HL-60/S4 (cell line): ENCODE measurements at regions not wholly inside any gene's neighbourhood (a gene's known extent, or its start where the extent isn't known, plus 50 kb on each side); places are given as distances from the start of the nearest gene placed in this dataset.

Experiments
- in situ Hi-C: fragments of 300-500 bp; cut with MboI; formaldehyde crosslinking; loops from 2 replicates; pipeline ENCODE4 v1.14.3; 2022; ENCODE audit warnings: low sequenced_read_pairs

DNA sequence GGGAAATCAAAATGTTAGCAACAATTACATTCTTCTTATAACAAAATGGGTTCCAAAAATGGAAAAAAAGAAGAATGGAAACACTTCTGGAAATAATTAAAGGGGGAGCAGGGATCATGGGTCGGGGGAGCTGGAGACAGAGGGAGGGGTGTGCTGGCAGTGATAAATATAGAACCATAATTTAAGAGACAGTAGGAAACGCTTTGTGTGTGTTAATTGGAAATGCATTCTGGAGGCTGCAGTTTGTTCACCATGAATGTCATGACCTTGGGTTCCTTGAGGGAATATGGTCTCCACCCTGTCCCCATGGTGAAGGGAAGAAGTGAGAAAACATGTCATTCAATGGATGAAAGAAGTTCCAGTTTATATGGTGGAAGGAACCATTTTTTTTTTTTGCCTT is 540.7 kb downstream of the TNS1 start:
- in situ Hi-C loops, result no loop called here

DNA sequence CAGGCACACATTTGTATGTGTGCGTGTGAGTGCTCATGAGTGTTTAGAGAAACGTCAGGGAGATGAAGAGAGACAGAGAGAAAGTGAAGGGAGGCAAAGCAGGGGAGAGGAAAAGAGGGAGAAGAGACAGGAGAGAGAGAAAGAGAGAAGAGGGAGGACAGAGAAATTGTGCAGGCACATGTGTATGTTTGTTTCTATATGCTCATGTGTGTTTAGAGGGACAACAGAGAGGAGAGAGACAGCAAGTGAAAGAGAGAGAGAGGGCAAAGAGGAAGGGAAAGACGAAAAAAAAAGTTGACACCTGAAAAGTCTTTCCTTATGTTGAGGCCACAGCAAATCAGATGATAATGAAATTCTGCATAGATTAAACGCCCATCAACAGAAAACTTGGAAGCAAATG is 541.1 kb downstream of the TNS1 start:
- in situ Hi-C loops, result no loop called here

DNA sequence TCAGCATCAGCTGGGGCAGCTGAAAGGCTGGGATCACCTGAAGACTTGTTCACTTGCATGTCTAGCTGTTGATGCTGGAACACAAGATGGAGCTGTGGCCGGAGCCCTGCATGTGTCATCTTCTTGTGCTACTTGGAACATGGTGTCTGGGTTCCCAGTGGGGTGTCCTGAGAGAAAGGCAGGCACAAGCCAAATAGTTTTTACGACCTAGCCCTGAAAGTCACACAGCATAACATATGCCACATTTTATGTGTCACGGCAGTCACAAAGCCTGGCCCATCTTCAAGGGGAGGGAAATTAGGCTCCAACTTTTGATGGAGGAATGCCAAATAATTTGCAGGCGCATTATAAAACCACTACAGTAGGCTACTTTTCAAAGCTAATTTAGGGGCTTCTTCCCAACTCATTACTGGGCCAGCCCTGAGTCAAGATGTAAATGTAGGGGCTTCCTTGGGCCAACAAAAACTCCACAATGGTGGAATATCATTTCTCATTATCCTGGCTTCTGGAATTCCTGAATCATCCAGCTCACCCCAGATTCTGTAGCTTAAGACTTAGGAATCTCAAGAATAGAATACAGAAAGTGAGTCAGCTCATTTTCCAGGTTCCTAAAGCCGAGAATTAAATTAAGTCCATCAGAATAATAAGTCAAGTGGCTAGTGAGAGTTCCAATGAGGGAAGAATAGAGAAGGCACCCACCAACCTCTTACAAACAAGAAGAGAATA is 543.0 kb downstream of the TNS1 start:
- in situ Hi-C loops, result no loop called here

DNA sequence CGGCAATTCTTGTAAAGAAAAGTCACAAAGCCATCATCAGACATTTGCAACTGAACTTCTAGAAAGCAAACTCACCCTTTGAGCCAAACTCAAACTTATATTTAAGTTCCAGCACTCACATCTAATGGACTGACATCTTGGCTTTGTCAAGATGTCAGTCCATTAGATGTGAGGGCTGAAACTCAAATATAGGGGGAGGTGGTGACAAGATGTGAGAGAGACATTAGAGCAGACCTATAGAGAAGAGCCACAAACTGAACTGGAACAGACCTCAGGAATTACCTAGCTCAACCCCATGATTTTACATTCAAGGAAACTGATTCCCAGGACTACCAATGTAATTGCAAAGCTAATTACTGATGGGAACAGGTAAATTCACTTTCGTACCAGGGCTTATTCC is 543.8 kb downstream of the TNS1 start:
- in situ Hi-C loops, result no loop called here

DNA sequence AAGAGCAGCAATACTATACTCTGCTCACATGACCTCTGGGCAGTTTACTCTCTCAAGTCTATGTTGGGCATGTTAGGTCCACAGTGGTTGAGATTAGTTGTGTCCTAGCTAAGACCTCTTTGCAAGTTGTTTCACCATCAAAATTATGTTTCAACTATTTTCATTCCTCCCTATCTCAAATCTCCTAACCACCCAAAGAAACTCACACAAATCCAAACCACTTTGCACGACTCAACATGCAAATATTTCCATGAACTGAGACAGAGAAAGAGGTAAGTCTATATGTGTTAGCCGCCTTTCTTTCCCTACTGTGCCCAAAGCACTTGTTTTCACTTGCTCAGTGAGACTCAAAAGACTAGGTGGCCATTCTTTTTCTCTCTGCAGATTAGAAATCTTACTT is 546.8 kb downstream of the TNS1 start:
- in situ Hi-C loops, result no loop called here

DNA sequence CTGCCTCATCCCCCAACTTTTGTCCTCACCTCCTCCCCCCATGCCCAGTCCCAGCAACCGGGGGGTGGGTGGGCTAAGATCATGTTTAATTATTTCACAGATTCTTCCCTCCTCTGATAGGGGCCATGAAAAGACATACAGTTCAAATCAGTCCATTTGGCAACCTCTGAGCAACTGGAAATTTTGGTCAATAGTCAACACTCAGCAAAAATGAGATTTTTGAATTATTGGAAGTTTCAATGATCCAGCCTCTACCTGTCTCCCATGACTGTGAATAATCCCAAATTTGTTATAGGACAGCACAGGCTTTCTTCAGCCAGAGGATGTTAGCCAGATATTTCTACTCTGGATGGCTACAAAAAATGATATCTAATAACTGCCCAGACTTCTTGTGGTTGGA is 549.9 kb downstream of the TNS1 start:
- in situ Hi-C loops, result no loop called here

DNA sequence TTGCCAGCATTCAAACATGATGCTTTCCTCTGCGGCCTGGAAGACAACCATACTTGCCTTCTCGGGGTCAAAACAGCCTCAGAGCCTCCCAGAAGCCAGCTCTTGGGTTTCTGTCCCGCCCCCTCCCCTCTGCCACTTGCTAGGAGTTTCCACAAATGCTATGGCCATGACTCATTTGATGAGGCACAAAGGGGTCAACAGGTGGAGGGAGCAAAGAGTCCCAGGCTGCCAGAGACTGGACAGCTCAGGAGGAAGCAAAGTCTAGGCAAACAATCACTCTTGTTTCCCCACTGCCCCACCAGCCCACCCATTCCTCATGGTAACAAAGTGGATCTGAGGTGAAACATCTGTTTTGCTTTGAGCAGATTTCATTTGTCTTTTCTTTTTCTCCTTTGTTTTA is 551.1 kb downstream of the TNS1 start:
- in situ Hi-C loops, result no loop called here

DNA sequence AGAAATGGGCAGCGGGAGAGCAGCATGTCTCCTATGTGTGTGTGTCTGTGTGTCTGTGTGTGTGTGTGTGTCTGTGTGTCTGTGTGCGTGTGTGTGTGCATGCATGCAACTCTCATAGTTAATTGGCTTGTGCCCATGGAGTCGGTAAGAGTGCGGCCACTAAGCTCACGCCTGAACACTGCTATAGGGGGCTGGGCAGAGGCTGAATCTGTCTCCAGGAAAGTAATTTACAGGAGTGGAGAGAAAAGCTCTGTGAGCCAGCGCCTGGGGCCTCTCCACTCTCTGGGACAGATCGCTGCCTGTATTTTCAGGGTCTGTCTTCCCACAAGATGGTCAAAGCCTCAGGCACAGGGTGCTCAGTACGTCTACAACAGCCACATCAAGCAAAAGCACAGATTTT is 553.4 kb downstream of the TNS1 start:
- in situ Hi-C loops, result no loop called here

DNA sequence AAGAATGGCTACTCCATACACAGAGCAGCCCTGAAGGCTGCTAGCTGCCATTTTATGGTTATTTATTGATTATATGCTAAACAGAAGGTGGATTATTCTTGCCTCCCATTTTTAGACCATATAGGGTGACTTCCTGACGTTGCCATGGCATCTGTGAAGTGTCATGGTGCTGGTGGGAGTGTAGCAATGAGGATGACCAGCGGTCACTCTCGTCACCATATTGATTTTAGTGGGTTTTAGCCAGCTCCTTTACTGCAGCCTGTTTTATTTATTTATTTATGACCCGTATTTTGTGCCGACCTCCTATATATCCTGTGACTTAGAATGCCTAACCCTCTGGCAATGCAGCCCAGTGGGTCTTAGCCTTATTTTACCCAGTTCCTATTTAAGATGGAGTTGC is 553.9 kb downstream of the TNS1 start:
- in situ Hi-C loops, result no loop called here

DNA sequence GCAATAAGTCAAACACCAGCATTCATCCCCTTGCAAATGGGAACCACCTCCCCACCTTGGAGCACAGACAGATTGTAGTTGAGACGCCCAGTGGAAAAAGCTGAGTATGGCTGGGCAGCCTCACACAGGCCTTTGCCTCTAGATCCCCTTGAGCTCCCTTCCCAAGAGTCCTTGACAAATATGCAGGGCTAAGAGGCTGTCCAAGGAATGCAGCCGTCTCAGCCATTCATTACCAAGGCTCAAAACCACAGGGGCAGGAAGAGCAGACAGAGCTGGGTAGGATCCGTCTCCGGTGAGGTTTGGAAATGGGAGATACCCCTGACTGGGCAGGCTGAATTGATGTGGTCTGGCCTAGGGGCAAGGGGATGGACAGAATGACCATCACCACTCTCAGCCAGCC is 557.1 kb downstream of the TNS1 start:
- in situ Hi-C loops, result no loop called here

DNA sequence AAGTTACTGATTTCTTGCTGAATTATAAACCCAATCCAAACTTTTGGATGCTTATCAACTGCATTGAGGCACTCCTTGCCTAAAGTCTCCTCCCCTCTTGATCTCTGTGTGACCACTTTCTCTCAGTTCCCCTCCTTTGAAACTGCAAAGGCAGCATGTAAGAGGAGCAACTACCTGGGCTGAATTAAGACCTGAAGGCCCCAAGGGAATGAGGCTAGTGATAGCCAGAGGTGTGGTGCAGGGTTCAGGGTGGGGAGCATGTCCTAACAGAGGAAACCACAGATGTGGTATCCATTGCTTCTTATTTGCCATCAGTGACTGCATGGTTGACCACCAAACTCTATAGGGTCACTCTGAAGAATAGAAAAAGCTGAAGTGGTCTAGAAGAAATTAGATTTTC is 557.9 kb downstream of the TNS1 start:
- in situ Hi-C loops, result no loop called here

DNA sequence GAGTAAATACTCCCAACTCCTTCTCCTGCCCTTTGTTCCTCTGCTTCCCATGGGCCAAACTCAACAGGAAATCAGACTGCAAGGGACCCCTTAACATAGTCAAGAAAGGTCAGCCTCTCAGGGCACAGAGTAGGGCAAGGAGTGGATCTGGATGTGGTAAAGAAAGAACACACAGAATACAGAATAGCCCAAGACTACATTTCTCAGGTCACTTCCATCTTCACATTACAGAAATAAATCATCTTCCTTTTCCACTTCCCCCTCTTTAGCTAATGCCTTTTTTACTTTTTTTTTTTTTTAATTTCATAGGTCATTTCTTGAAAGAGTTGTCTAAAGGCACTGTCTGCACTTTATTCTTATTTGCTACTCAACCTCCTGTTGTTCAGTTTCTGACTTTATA is 558.3 kb downstream of the TNS1 start:
- in situ Hi-C loops, result no loop called here

DNA sequence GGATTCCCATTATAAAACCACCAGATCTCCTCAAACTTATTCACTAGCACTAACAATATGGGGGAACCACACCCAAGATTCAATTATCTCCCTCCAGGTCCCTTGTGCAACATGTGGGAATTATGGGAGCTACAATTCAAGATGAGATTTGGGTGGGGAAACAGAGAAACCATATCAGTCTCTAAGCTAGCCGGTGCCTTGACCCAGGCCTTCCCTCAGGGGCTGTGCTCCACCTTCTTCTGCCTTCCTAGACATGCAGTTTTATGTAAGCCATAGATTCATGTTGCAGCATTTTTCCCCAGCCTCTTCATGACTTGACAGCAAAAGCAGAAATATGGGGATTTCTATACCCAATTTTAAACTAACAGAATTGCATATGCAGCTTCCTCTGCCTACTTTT is 559.2 kb downstream of the TNS1 start:
- in situ Hi-C loops, result no loop called here

DNA sequence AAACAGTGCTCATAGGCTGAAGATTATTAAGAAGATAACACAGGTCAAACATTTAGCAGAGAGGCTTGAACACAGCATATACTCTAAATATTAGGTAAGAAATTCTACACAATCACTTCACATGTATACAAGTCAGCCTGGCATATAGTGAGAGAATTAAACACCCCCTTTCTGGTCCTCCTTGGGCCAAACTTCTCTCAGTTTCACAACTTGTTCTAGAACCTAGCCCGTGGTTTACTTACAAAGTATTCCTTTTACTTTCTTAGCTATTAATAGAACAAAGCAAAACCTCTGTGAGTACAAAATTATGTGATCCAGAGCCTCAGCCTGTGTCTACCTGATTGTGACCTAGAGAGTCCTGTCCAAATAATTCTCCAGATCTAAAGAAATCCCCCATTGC is 562.8 kb downstream of the TNS1 start:
- in situ Hi-C loops, result no loop called here

DNA sequence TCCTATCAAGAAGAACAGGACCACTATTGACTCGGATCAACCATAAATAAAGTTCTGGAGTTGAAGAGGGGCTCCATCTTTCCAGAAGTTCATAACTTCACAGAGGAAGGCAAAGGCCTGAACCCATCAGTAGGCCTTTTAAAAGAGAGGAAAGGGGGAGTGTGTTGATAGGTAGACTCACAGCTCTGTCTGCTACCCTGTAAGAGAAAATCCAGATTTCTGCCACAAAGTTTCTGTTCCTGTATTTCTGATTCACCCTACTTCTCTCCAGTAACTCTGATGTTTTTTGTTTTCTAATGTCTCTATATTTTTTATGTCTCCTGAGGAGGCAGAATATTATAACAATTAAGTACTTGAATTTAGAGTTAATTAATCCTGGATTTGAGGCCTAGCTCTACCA is 564.0 kb downstream of the TNS1 start:
- in situ Hi-C loops, result no loop called here

DNA sequence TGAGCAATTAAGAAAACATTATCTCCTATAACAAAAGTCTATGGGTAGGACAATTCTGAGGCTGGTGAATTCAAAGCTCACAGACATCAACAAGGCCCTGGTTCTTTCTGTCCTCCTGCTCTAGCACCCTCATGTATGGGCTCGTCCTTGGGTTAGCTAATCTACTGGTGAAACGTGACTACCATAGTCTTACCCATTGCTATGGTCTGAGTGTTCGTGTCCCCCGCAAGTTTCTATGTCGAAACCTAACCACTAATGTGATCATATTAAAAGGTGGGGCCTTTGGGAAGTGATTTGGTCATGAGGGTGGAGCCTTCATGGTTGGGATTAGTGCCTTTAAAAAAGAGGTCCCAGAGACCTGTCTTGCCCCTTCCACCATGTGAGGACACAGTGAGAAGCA is 564.7 kb downstream of the TNS1 start:
- in situ Hi-C loops, result no loop called here

DNA sequence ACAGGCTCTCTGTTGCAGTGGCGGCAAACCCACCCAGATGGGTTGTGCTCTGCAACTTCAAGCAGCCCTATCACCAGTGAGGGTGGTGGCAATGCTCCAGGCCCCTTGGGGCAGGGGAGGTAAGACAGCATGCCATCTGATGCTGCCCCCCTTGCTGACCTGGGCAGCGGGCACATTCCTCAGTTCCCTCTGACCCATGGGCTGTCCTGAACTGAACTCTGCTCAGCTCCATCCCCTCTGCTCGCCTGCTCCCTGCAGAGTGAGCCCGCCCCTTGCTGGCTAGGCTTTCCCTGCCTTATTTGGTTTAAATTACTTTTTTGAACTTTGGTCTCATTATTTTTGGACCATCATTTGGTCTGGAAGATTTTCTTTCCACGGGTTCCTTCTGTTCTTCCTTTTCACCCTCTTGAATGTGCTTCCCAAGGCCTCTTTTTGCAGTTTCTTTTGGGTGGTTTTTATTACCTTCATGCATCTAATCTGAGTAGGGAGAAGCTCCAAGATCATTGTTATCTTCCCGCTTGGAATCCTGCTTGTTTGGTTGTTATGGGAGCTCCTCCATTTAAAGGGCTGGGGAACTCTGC is 565.4 kb downstream of the TNS1 start:
- in situ Hi-C loops, result no loop called here

DNA sequence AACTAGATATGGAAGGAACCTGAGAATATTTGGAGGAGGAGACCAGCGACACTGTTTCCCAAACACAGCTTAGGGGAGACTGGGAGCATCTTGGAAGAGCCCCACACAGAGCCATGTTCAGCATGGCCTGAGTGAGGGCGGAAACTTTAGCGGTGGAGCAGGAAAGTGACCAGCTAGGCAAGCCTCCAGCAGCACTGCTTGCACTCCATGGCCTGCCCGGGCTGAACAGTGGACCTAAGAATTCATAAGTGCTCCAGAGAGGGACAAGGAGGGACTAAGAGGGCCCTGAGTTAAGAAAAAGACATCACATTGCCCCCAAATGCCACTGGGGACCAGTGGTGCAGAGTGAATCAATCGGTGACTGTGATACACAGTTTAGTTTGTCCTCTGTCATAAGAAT is 566.4 kb downstream of the TNS1 start:
- in situ Hi-C loops, result no loop called here

DNA sequence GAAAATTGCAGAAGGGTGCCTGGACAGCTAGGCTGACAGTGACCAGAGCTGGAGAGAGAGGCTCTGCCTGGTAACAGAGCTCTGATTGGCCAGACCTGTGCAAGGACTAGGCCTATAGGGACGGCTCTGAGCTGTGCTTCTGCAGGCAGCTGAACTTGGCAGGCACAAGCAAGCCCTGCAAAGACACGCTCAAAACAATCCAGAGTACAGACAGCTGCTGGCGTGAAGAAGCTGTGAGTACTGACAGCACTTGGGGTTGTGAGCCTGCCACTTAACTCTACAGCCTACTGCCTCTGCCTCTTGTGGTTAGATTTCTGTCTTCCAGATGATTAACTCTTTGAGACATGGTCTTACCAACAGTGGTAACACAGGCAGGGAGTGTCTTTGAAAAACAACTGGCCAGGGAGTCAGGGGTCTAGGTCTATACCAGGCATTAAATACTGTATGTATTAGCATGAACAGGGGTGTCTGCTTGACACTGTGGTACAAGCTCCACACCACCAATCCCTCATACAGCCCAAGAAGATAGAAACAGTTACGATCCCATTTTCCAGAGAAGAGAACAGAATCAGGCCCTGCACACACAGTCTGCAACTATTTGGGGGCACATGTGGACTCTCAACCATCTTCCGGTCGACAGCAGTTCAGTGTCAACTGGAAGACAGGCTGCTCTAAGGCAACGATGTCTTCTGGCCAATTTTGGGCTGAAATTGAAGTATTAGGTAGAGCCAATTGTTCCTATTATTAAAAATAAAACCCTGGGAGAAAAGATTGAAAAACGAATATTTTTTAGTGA is 568.4 kb downstream of the TNS1 start:
- in situ Hi-C loops, result no loop called here

DNA sequence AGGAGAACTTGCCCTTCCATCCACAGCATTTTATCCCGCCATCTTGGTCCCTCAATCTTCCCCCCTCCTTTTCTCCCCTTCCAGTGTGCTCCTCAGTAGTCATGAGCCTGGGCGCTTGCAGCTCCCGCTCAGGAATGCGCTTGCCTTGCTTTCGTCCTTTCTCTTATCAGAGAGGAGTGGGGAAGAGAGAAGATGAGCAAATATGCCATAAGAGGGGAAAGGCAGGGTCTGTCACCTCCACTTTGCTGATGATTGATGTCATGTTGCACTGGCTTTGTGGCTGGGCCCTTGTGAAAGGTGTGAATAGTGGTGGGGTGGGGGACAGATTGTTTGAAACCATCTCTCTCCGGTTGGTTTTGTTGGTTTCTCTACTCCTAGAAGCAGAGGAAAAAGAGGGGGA is 569.3 kb downstream of the TNS1 start:
- in situ Hi-C loops, result no loop called here

DNA sequence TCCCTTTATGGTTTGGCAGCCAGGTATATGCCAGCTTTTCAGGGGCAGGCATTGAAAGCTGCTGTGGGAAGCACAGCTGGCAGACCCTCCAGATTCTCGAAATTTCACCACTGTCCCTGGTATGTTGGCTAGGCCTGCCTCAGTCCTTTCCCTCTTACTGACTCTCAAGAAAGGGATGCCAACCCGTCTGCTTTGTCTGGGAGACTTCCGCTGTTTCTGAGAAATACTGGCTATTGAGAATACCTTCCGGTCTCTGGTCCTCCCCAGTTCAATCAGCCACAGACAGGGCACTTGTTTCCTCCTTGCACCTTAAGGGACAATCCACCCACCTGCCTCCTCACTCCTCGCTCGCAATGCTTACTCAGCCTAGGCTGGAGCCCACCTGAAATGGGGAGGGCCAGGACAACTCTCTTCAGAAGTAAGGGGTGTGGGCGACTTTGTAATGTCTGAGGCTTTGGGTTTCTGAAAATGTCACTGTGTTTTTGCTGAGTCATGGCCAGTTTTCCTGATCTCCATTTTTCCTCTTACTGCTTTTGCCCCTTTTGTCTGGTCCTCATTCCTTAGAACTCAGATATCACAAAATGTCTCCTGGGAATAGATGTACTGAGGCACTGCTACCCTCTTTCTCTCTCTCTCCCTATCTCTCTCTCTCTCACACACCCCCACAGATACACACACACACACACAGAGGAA is 571.1 kb downstream of the TNS1 start:
- in situ Hi-C loops, result no loop called here
